C4-2B (cell line): ENCODE measurements at regions not wholly inside any gene's neighbourhood (a gene's known extent, or its start where the extent isn't known, plus 50 kb on each side); places are given as distances from the start of the nearest gene placed in this dataset.
"Not testable (repeated sequence)": the region's sequence is repeated elsewhere in the genome, so short reads cannot be mapped to it uniquely, and the experiment has no call there.

Experiments used
- ZFX ChIP-seq: fragments of 450-650 bp; IDR thresholded peaks from 2 replicates; pipeline ENCODE4 v1.6.1; 2017
- TF ChIP-seq, protein P1 (sequence below): fragments of 450-650 bp; conservative IDR thresholded peaks from 2 replicates; pipeline ENCODE4 v1.5.1; 2017; ENCODE audit warnings: mild to moderate bottlenecking

DNA sequence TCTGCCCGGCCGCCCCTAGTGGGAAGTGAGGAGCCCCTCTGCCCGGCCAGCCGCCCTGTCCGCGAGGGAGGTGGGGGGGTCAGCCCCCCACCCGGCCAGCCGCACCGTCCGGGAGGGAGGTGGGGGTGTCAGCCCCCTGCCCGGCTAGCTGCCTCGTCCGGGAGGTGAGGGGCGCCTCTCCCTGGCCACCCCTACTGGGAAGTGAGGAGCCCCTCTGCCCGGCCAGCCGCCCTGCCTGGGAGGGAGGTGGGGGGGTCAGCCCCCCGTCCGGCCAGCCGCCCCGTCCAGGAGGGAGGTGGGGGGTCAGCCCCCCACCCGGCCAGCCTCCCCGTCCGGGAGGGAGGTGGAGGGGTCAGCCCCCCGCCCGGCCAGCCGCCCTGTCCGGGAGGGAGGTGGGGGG is 851.9 kb upstream of the DEFB115 start:
- TF ChIP-seq, protein P1, sequence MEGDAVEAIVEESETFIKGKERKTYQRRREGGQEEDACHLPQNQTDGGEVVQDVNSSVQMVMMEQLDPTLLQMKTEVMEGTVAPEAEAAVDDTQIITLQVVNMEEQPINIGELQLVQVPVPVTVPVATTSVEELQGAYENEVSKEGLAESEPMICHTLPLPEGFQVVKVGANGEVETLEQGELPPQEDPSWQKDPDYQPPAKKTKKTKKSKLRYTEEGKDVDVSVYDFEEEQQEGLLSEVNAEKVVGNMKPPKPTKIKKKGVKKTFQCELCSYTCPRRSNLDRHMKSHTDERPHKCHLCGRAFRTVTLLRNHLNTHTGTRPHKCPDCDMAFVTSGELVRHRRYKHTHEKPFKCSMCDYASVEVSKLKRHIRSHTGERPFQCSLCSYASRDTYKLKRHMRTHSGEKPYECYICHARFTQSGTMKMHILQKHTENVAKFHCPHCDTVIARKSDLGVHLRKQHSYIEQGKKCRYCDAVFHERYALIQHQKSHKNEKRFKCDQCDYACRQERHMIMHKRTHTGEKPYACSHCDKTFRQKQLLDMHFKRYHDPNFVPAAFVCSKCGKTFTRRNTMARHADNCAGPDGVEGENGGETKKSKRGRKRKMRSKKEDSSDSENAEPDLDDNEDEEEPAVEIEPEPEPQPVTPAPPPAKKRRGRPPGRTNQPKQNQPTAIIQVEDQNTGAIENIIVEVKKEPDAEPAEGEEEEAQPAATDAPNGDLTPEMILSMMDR, result not testable (repeated sequence)
- not testable (repeated sequence) for TF ChIP-seq ZFX
